ENCODE measurements at regions not wholly inside any gene's neighbourhood (a gene's known extent, or its start where the extent isn't known, plus 50 kb on each side); places are given as distances from the start of the nearest gene placed in this dataset.

- ATAC-seq: no peak
- CTCF ChIA-PET: no interaction called here
- WGBS (ENCODE audit: missing lambda C conversion rate): 3% methylated on average over 3 of the region's 3 CpGs
- no peak overlapping the region for H3K4me2 ChIP-seq
- POLR2A ChIA-PET: no interaction called here
- no peak overlapping the region for H3K4me3 ChIP-seq
- no peak for FAIRE-seq
- no peak overlapping the region for H3K27ac ChIP-seq
- TF ChIP-seq, protein P1, sequence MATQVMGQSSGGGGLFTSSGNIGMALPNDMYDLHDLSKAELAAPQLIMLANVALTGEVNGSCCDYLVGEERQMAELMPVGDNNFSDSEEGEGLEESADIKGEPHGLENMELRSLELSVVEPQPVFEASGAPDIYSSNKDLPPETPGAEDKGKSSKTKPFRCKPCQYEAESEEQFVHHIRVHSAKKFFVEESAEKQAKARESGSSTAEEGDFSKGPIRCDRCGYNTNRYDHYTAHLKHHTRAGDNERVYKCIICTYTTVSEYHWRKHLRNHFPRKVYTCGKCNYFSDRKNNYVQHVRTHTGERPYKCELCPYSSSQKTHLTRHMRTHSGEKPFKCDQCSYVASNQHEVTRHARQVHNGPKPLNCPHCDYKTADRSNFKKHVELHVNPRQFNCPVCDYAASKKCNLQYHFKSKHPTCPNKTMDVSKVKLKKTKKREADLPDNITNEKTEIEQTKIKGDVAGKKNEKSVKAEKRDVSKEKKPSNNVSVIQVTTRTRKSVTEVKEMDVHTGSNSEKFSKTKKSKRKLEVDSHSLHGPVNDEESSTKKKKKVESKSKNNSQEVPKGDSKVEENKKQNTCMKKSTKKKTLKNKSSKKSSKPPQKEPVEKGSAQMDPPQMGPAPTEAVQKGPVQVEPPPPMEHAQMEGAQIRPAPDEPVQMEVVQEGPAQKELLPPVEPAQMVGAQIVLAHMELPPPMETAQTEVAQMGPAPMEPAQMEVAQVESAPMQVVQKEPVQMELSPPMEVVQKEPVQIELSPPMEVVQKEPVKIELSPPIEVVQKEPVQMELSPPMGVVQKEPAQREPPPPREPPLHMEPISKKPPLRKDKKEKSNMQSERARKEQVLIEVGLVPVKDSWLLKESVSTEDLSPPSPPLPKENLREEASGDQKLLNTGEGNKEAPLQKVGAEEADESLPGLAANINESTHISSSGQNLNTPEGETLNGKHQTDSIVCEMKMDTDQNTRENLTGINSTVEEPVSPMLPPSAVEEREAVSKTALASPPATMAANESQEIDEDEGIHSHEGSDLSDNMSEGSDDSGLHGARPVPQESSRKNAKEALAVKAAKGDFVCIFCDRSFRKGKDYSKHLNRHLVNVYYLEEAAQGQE (IDR thresholded peaks at IDR 0.05): no peak
- TF ChIP-seq CBX8 (IDR thresholded peaks at IDR 0.05) (no peak), MYC (IDR thresholded peaks at IDR 0.05; ENCODE audit: borderline replicate concordance, low read length) (no peak), MAFK (IDR thresholded peaks at IDR 0.05; ENCODE audit: partially characterized antibody) (no peak), ZNF302 (CRISPR knock-in tag; IDR thresholded peaks at IDR 0.05) (no peak), CBX2 (IDR thresholded peaks at IDR 0.05; ENCODE audit: borderline replicate concordance, low read depth) (no peak)
- TF ChIP-seq, protein P2, sequence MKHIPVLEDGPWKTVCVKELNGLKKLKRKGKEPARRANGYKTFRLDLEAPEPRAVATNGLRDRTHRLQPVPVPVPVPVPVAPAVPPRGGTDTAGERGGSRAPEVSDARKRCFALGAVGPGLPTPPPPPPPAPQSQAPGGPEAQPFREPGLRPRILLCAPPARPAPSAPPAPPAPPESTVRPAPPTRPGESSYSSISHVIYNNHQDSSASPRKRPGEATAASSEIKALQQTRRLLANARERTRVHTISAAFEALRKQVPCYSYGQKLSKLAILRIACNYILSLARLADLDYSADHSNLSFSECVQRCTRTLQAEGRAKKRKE (CRISPR knock-in tag; IDR thresholded peaks at IDR 0.05; ENCODE audit: low read depth): no peak
- DNase-seq (ENCODE audit: low read depth in 1 of 2, low spot score in 1 of 2): no peak
- no peaks in the 10 kb centered on the region for H3K9me3 ChIP-seq
- no peaks in the 10 kb centered on the region for H3K4me1 ChIP-seq
These were observed 710.1 kb upstream of the CELF2 start for GRCh38 chr10:10307551-10307950.

DNA sequence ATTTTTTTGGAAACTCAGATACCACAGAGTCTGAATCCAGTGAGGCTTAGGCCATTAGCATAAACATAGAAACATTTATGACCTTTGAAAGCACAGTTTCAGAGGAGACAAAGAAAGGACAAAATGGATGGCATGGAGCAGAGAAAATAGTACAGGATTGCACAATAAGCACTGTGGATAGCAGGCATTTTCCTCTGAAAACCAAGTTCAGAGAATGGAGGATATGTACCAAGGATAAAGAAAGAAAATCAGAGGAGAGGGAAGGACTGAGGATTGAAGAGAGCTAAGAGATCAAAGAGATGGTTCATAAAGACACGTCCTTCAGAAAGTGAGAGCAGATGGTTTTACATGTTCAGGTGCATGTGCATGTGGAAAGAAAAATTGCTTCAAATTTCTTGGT is 707.2 kb upstream of the CELF2 start:
- DNase-seq (ENCODE audit: low read depth in 1 of 2, low spot score in 1 of 2) (no peak), ATAC-seq (no peak), FAIRE-seq (no peak)
- POLR2A ChIA-PET: no interaction called here
- WGBS (ENCODE audit: missing lambda C conversion rate): 0% methylated on average over 1 of the region's 1 CpG
- TF ChIP-seq, protein P3, sequence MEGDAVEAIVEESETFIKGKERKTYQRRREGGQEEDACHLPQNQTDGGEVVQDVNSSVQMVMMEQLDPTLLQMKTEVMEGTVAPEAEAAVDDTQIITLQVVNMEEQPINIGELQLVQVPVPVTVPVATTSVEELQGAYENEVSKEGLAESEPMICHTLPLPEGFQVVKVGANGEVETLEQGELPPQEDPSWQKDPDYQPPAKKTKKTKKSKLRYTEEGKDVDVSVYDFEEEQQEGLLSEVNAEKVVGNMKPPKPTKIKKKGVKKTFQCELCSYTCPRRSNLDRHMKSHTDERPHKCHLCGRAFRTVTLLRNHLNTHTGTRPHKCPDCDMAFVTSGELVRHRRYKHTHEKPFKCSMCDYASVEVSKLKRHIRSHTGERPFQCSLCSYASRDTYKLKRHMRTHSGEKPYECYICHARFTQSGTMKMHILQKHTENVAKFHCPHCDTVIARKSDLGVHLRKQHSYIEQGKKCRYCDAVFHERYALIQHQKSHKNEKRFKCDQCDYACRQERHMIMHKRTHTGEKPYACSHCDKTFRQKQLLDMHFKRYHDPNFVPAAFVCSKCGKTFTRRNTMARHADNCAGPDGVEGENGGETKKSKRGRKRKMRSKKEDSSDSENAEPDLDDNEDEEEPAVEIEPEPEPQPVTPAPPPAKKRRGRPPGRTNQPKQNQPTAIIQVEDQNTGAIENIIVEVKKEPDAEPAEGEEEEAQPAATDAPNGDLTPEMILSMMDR (IDR thresholded peaks at IDR 0.05): no peak
- no peak for TF ChIP-seq JUNB (IDR thresholded peaks at IDR 0.05)
- no peak for TF ChIP-seq CHD4 (IDR thresholded peaks at IDR 0.05; ENCODE audit: borderline replicate concordance)
- TF ChIP-seq EHF (CRISPR knock-in tag; IDR thresholded peaks at IDR 0.05): no peak
- TF ChIP-seq MYC (IDR thresholded peaks at IDR 0.05; ENCODE audit: borderline replicate concordance, low read length): no peak
- no peak for TF ChIP-seq CHD2 (IDR thresholded peaks at IDR 0.05; ENCODE audit: low read length, partially characterized antibody)
- TF ChIP-seq, protein P4, sequence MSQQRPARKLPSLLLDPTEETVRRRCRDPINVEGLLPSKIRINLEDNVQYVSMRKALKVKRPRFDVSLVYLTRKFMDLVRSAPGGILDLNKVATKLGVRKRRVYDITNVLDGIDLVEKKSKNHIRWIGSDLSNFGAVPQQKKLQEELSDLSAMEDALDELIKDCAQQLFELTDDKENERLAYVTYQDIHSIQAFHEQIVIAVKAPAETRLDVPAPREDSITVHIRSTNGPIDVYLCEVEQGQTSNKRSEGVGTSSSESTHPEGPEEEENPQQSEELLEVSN (IDR thresholded peaks at IDR 0.05; ENCODE audit: borderline replicate concordance, low read depth): no peak
- TF ChIP-seq EP300 (IDR thresholded peaks at IDR 0.05): no peak
- TF ChIP-seq, protein P1 (IDR thresholded peaks at IDR 0.05): no peak
- TF ChIP-seq, protein P2 (CRISPR knock-in tag; IDR thresholded peaks at IDR 0.05; ENCODE audit: low read depth): no peak
- TF ChIP-seq HOXB13 (CRISPR knock-in tag; IDR thresholded peaks at IDR 0.05; ENCODE audit: low read depth): no peak
- CTCF ChIA-PET: no interaction called here
- H3K4me2 ChIP-seq: no peak overlapping the region
- no peak overlapping the region for H3K4me3 ChIP-seq
- H3K4me1 ChIP-seq: no peaks in the 10 kb centered on the region
- no peaks in the 10 kb centered on the region; the same call in 2 of the 3 replicates for H3K9me3 ChIP-seq
- no peak overlapping the region for H3K27ac ChIP-seq
